ENCODE measurements at regions not wholly inside any gene's neighbourhood (a gene's known extent, or its start where the extent isn't known, plus 50 kb on each side); places are given as distances from the start of the nearest gene placed in this dataset.

- in situ Hi-C loops (cut with MboI) = no loop called here
- Histone ChIP-seq H4K20me1 (ENCODE audit: control insufficient read depth, insufficient read depth) (no peaks in the 10 kb centered on the region), H3K27ac (ENCODE audit: control insufficient read depth, insufficient read depth) (no peak overlapping the region), H3K4me1 (ENCODE audit: control insufficient read depth, insufficient read depth, low read length) (no peaks in the 10 kb centered on the region), H3K4me3 (no peak overlapping the region), H3K27me3 (replicated peaks in 1 of 2; ENCODE audit: control insufficient read depth in 2 of 2, insufficient read depth in 2 of 2, low read length in 1 of 2) (no peaks in the 10 kb centered on the region), H3K4me2 (ENCODE audit: control insufficient read depth, insufficient read depth) (no peak overlapping the region), H3K9me3 (replicated peaks; ENCODE audit: control insufficient read depth, insufficient read depth, low read length) (no peaks in the 10 kb centered on the region), H3K79me2 (ENCODE audit: control insufficient read depth, insufficient read depth, low read length) (no peaks in the 10 kb centered on the region), H3K9ac (ENCODE audit: control insufficient read depth, insufficient read depth, low read length) (no peak overlapping the region), H2AFZ (ENCODE audit: control insufficient read depth, low read depth, low read length) (no peak overlapping the region), H3K36me3 (ENCODE audit: control insufficient read depth in 2 of 2, insufficient read depth in 2 of 2, low read length in 1 of 2) (no peaks in the 10 kb centered on the region)
- DNase-seq (ENCODE audit: low read depth, low spot score) = no peak
- no peak for ATAC-seq
- TF ChIP-seq SPI1 (IDR thresholded peaks at IDR 0.05; ENCODE audit: borderline replicate concordance, insufficient read depth, low read depth, low read length) (no peak), STAT1 (conservative IDR thresholded peaks at IDR 0.05) (no peak), MAX (IDR thresholded peaks at IDR 0.05; ENCODE audit: low read depth, low read length) (no peak), BCL3 (IDR thresholded peaks at IDR 0.05; ENCODE audit: borderline replicate concordance, insufficient read depth, low read depth, low read length, poor library complexity, severe bottlenecking) (no peak), SMC3 (IDR thresholded peaks at IDR 0.05; ENCODE audit: borderline replicate concordance, low read length) (no peak), CEBPB (IDR thresholded peaks at IDR 0.05; ENCODE audit: borderline replicate concordance in 1 of 2, low read depth in 2 of 2, low read length in 2 of 2) (no peak), BCL11A (IDR thresholded peaks at IDR 0.05; ENCODE audit: low read depth, low read length) (no peak), HDGF (IDR thresholded peaks at IDR 0.05) (no peak), ATF7 (IDR thresholded peaks at IDR 0.05; ENCODE audit: low read depth) (no peak), RAD21 (IDR thresholded peaks at IDR 0.05; ENCODE audit: insufficient read depth, low read depth, low read length) (no peak), EGR1 (IDR thresholded peaks at IDR 0.05; ENCODE audit: borderline replicate concordance in 1 of 2, low read depth in 2 of 2, low read length in 2 of 2) (no peak), ZNF274 (IDR thresholded peaks at IDR 0.05; ENCODE audit: insufficient read depth, insufficient read length) (no peak), IKZF1 (conservative IDR thresholded peaks at IDR 0.05) (no peak), ASH2L (IDR thresholded peaks at IDR 0.05; ENCODE audit: borderline replicate concordance, low read depth) (no peak)
- ChIA-PET SMC1A (ENCODE audit: uncharacterized antibody, unreplicated experiment) (interaction anchor here (0.5 kb wide), 1 partner anchor 235 kb away, joined by 3 read pairs; no protein-coding TSS in a partner anchor), POLR2A (no interaction called here), RAD21 (ENCODE audit: unreplicated experiment) (no interaction called here), CTCF (no interaction called here)
- WGBS (ENCODE audit: insufficient coverage, insufficient replicate concordance, low lambda C conversion rate, missing lambda C conversion rate) = 2% methylated on average over 3 of the region's 3 CpGs
- intact Hi-C loops (cut with micrococcal nuclease; ENCODE audit: unreplicated experiment) = no loop called here
- no peak for FAIRE-seq
- no TSS peak for BruUV-seq (replicated peaks)
Measured at GRCh38 chr4:181959121-181959520, 284.1 kb upstream of the TENM3 start.

Data from GM12878 (cell line).